ENCODE measurements at regions not wholly inside any gene's neighbourhood (a gene's known extent, or its start where the extent isn't known, plus 50 kb on each side); places are given as distances from the start of the nearest gene placed in this dataset.
"Not testable (repeated sequence)": the region's sequence is repeated elsewhere in the genome, so short reads cannot be mapped to it uniquely, and the experiment has no call there.

DNA sequence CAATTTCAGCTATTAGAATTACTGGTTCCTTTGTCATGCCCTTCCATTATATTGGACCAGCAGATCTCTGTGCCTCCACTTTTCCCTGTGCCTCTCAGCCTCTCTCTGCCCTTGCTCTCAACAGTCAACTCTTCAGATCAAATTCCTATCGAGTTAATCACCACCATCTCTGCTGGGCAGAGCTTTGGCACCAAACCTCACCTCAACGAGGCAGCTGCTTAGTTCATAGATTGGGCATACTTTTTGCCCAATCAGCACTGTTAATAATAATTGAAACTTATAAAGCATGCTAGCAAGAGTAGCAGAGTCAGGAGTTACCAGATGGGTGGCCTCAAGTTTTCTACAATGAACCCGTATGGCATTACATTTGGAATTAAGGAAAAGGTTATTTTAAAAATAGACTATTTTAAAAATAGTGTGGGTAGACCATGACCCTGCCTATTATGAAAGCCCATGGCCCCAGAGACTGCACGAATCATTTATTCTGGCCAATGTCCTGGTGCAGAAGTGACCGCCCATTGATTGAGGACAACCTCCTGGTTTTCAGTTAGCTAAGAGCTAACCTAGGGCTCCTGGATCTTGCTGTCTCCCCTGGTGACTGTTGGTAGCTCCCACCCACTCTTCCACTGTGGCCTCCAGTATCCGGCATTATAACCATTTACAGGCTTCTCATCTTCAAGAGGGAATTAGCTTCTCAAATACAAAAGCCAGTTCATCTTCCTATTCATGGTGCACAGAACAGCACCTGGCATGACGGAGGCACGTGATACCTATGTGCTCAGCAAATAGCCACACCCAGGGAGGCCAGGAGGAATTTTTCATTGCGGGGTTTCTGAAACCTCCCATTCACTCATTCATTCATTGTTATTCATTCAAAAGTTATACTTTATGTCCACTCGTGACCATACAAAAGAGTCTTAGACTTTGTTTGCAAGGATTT lies 265.4 kb downstream of the INHBA start:
- H3K36me3 ChIP-seq: no peaks in the 10 kb centered on the region
- TF ChIP-seq POLR2A (IDR thresholded peaks at IDR 0.05) (no peak), POLR2AphosphoS5 (IDR thresholded peaks at IDR 0.05) (no peak)
- TF ChIP-seq, protein P1, sequence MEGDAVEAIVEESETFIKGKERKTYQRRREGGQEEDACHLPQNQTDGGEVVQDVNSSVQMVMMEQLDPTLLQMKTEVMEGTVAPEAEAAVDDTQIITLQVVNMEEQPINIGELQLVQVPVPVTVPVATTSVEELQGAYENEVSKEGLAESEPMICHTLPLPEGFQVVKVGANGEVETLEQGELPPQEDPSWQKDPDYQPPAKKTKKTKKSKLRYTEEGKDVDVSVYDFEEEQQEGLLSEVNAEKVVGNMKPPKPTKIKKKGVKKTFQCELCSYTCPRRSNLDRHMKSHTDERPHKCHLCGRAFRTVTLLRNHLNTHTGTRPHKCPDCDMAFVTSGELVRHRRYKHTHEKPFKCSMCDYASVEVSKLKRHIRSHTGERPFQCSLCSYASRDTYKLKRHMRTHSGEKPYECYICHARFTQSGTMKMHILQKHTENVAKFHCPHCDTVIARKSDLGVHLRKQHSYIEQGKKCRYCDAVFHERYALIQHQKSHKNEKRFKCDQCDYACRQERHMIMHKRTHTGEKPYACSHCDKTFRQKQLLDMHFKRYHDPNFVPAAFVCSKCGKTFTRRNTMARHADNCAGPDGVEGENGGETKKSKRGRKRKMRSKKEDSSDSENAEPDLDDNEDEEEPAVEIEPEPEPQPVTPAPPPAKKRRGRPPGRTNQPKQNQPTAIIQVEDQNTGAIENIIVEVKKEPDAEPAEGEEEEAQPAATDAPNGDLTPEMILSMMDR (IDR thresholded peaks at IDR 0.05): no peak
- H3K27me3 ChIP-seq: no peaks in the 10 kb centered on the region
- H3K4me3 ChIP-seq: no peak overlapping the region
- H3K27ac ChIP-seq: no peak overlapping the region
- no peaks in the 10 kb centered on the region for H3K4me1 ChIP-seq
- no peak for DNase-seq (ENCODE audit: low spot score in 2 of 2)
- intact Hi-C loops (cut with DNase I; ENCODE audit: low total_unique reads): no loop called here
- H3K9me3 ChIP-seq: no peaks in the 10 kb centered on the region

DNA sequence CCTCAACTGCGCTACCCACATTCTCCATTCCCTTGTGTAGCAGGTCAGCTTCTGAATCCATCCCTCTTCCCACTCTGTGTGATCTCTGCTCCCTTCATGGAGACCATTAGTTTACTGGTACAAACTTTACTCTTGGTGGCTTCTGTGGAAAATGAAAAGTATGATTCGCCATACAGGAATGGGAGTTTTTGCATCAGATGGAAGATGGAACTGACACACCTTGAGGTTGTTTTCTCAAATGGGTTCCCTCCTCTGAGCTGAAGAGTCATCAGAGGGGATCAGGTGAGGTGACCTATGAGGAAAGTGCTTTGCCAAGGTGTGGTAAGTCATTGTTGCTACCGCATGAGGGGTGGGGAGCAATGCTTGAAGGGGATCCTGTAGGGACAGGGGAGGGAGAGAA lies 266.8 kb downstream of the INHBA start:
- intact Hi-C loops (cut with DNase I; ENCODE audit: low total_unique reads): no loop called here
- Histone ChIP-seq H3K9me3 (no peaks in the 10 kb centered on the region), H3K27me3 (no peaks in the 10 kb centered on the region), H3K4me3 (no peak overlapping the region), H3K27ac (no peak overlapping the region), H3K36me3 (no peaks in the 10 kb centered on the region), H3K4me1 (no peaks in the 10 kb centered on the region)
- TF ChIP-seq, protein P1 (IDR thresholded peaks at IDR 0.05): no peak
- TF ChIP-seq POLR2AphosphoS5 (IDR thresholded peaks at IDR 0.05) (no peak), POLR2A (IDR thresholded peaks at IDR 0.05) (no peak)
- DNase-seq (ENCODE audit: low spot score in 2 of 2): no peak

DNA sequence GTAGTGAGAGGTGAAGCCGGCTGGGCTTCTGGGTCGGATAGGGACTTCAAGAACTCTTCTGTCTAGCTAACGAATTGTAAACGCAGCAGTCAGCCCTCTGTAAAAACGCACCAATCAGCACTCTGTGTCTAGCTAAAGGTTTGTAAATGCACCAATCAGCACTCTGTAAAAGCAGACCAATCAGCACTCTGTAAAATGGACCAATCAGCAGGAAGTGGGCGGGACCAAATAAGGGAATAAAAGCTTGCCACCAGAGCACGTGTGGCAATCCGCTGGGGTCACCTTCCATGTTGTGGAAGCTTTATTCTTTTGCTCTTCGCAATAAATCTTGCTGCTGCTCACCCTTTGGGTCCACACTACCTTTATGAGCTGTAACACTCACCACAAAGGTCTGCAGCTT lies 267.9 kb downstream of the INHBA start:
- H3K4me1 ChIP-seq; H3K27me3 ChIP-seq; intact Hi-C loops (cut with DNase I; ENCODE audit: low total_unique reads); H3K4me3 ChIP-seq; H3K27ac ChIP-seq; H3K9me3 ChIP-seq; DNase-seq (ENCODE audit: low spot score in 2 of 2); H3K36me3 ChIP-seq: not testable (repeated sequence)

DNA sequence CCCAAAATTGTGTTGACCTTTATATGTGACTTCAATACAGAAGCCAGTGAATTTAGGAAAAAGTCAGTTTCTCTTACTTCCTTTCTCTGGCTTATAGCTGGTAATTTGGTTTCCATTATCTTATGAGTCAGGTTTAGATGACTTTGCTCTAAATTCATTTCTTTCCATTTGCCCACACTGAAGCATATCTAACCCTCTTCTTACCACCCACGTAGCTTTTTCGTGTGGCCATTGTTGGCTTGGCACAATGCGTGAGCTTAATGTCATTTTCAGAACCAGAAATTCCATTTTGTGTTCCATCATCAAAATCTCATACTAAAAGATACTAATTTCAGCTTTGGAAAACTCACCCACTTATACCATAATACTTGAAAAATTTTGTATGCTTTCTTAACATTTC lies 271.2 kb downstream of the INHBA start:
- Histone ChIP-seq H3K4me3 (no peak overlapping the region), H3K27ac (no peak overlapping the region), H3K9me3 (no peaks in the 10 kb centered on the region), H3K4me1 (no peaks in the 10 kb centered on the region), H3K36me3 (no peaks in the 10 kb centered on the region), H3K27me3 (no peaks in the 10 kb centered on the region)
- DNase-seq (ENCODE audit: low spot score in 2 of 2): no peak
- intact Hi-C loops (cut with DNase I; ENCODE audit: low total_unique reads): no loop called here
- no peak for TF ChIP-seq POLR2A (IDR thresholded peaks at IDR 0.05)
- TF ChIP-seq POLR2AphosphoS5 (IDR thresholded peaks at IDR 0.05): no peak
- TF ChIP-seq, protein P1 (IDR thresholded peaks at IDR 0.05): no peak

DNA sequence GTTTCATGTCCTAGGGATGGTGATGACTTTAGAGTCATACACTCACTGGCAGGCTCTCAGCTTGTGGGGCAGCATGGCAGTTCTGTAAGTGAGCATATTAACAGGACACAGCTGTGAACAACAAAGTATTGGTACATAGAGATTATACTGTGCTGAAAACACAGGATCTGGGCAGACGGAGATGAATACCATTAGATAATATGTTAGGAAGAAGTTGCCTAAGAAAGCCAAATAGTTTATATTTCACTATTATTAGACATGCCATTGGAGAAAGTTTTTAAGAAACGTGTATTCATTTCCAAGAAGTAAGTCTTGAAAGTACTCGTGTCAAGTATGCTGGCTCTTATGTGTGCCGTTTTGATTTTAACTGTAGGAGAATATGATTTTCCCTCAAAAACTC lies 274.5 kb downstream of the INHBA start:
- Histone ChIP-seq H3K9me3 (no peaks in the 10 kb centered on the region), H3K36me3 (no peaks in the 10 kb centered on the region), H3K27me3 (no peaks in the 10 kb centered on the region), H3K27ac (no peak overlapping the region), H3K4me3 (no peak overlapping the region), H3K4me1 (no peaks in the 10 kb centered on the region)
- DNase-seq (ENCODE audit: low spot score in 2 of 2): no peak
- intact Hi-C loops (cut with DNase I; ENCODE audit: low total_unique reads): no loop called here
- no peak for TF ChIP-seq POLR2AphosphoS5 (IDR thresholded peaks at IDR 0.05)
- no peak for TF ChIP-seq POLR2A (IDR thresholded peaks at IDR 0.05)
- TF ChIP-seq, protein P1 (IDR thresholded peaks at IDR 0.05): no peak

Data from breast epithelium (tissue), 4 donors.